Activated naive CD4-positive, alpha-beta T cell treated with anti-CD3 and anti-CD28 coated beads, Interleukin-2, amount 10 ng/mL, durations not matched to agents 7 days and 5 days (primary cell): ENCODE measurements at regions not wholly inside any gene's neighbourhood (a gene's known extent, or its start where the extent isn't known, plus 50 kb on each side); places are given as distances from the start of the nearest gene placed in this dataset.

Source experiments
- CTCF ChIA-PET: fragments of 350-600 bp; sonication (Branson Sonifier 250); formaldehyde crosslinking; loops from one replicate; lab custom pipeline; 2021; ENCODE audit warnings: antibody characterized with exemption; lab: Charles Lee
- DNase-seq: peaks from one replicate; pipeline ENCODE4 v3.0.0-alpha.2; 2020
- H3K27ac Mint-ChIP-seq: one replicate; pipeline ENCODE4 v1.8.0; 2021; ENCODE audit warnings: mild to moderate bottlenecking, moderate library complexity, mixed read lengths
- H3K27me3 Mint-ChIP-seq: one replicate; pipeline ENCODE4 v1.8.0; 2021; ENCODE audit warnings: mild to moderate bottlenecking, mixed read lengths
- H3K36me3 Mint-ChIP-seq: one replicate; pipeline ENCODE4 v1.8.0; 2021; ENCODE audit warnings: mixed read lengths
- H3K4me1 Mint-ChIP-seq: one replicate; pipeline ENCODE4 v1.8.0; 2021; ENCODE audit warnings: mixed read lengths
- H3K4me3 Mint-ChIP-seq: one replicate; pipeline ENCODE4 v1.8.0; 2021; ENCODE audit warnings: mild to moderate bottlenecking, moderate library complexity, mixed read lengths
- H3K9me3 Mint-ChIP-seq: one replicate; pipeline ENCODE4 v1.8.0; 2021; ENCODE audit warnings: mixed read lengths

DNA sequence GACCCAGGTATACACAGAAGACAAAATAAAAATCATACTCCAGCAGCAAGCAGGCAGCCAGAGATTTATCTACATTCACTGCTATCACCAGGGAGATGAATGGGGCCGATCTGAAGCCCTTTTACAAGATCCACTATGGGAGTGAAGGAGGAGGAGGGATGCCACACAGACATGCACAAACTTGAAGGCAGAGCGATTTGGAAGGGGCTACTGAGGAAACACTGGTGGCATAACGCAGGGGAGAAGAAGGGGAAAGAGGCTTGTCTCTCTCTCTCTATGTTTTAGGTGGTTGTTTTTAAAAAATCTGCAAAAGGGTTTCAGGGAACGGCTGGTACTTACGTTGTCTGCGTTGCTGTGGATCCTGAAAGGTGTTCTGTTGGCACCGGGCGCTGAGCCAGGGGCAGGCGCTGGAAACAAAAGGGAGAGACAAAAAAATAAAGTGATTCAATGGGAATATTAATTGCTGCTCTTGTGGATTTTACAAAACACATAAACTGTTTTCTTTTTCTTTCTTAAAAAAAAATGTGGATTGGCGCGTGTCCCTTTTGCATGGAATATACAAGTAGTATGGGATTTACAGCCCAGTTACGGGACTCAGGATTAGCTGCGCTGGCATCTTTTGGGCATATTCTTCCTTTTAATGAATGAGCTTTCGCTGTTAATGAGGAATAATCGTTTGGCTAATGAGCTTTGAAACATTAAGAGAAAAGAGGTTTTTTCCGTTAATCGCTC lies 255.3 kb upstream of the PMFBP1 start:
- Mint-ChIP-seq H3K9me3 (peaks cover 5% of the 10 kb centered on the region), H3K36me3 (peaks cover 5% of the 10 kb centered on the region), H3K27me3 (no peaks in the 10 kb centered on the region), H3K4me3 (no peak overlapping the region), H3K4me1 (no peaks in the 10 kb centered on the region), H3K27ac (no peak overlapping the region)
- no peak for DNase-seq
- CTCF ChIA-PET: no interaction called here

DNA sequence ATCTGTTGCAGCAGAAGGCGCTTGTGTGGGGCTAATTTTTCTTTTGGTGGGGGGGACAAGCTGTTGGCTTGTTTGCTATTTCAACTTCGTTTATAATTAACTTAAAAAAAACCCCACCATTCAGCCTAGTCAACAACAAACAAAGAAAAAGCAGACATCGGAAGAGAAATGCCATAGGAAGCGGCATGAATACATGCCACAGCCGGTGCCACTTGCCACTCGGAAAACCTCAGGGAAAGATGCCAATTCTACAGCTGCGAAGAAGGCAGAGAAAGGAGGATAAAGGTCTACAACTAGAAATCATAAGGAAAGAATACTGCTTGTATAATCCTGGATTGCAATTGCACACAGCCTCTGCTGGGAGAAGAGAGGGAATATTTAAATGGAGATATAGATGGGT lies 254.4 kb upstream of the PMFBP1 start:
- Mint-ChIP-seq H3K4me1 (no peaks in the 10 kb centered on the region), H3K27me3 (no peaks in the 10 kb centered on the region), H3K36me3 (peaks cover 5% of the 10 kb centered on the region), H3K9me3 (peaks cover 5% of the 10 kb centered on the region), H3K27ac (no peak overlapping the region), H3K4me3 (no peak overlapping the region)
- no peak for DNase-seq
- CTCF ChIA-PET: no interaction called here

DNA sequence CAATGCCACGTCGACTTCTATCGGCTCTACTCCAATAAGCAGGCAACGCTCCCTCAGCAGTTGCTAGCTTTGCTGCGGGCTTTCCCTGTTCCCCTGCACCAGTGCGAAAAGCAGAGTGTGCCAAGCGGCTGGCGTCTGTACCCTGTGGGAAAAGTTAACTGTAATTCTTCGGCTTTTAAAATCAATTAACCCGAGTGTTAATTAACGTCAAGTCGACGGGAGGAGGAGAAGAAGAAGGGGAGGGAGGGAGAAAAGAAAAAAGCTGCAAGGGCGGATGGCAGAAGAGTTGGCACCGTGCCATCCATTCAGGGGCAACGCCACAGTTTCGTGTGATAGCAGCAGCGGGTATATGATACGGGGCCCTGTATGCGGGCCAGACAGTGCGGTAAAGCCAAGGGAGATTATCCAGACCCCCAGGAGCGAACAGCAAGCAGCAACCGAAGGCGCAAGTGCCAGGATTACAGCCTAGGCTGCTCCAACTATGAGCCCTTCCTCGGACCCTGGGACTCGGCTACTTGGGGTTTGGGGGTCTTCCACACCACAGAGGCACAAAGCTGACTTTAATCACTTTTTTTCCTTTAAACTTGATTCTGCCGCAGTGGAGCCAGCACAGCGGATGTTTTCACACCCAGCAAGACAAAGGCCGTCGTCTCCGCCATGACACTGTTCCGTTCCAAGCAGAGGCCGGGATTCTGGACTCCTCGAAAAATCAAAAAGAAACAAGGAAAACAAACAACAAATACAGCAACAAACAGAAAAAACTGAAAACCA lies 253.8 kb upstream of the PMFBP1 start:
- peaks cover 5% of the 10 kb centered on the region for H3K36me3 Mint-ChIP-seq
- CTCF ChIA-PET: interaction anchor here (0.6 kb wide), 1 partner anchor 66 kb away, joined by 3 read pairs; no protein-coding TSS in a partner anchor
- no peaks in the 10 kb centered on the region for H3K27me3 Mint-ChIP-seq

GRCh38 chr16:72424757-72425156 lies 252.8 kb upstream of the PMFBP1 start:
- CTCF ChIA-PET: no interaction called here
- DNase-seq: no peak
- H3K27ac Mint-ChIP-seq: no peak overlapping the region
- peaks cover 5% of the 10 kb centered on the region for H3K36me3 Mint-ChIP-seq
- no peak overlapping the region for H3K4me3 Mint-ChIP-seq
- H3K9me3 Mint-ChIP-seq: peaks cover 8% of the 10 kb centered on the region
- H3K4me1 Mint-ChIP-seq: no peaks in the 10 kb centered on the region
- H3K27me3 Mint-ChIP-seq: no peaks in the 10 kb centered on the region

More for the DNA sequence above, 253.8 kb upstream of the PMFBP1 start:
- no peaks in the 10 kb centered on the region for H3K4me1 Mint-ChIP-seq
- no peak overlapping the region for H3K27ac Mint-ChIP-seq
- no peak for DNase-seq
- H3K4me3 Mint-ChIP-seq: no peak overlapping the region
- H3K9me3 Mint-ChIP-seq: peaks cover 8% of the 10 kb centered on the region

GRCh38 chr16:72422308-72422897 lies 250.4 kb upstream of the PMFBP1 start:
- CTCF ChIA-PET: no interaction called here

GRCh38 chr16:72419638-72420037 lies 247.7 kb upstream of the PMFBP1 start:
- no peak overlapping the region for H3K4me3 Mint-ChIP-seq
- no peaks in the 10 kb centered on the region for H3K27me3 Mint-ChIP-seq
- DNase-seq: no peak
- CTCF ChIA-PET: interaction anchor here (0.8 to 1.0 kb wide), 2 partner anchors 23 to 80 kb away, joined by 3 read pairs; no protein-coding TSS in a partner anchor
- no peaks in the 10 kb centered on the region for H3K4me1 Mint-ChIP-seq
- no peak overlapping the region for H3K27ac Mint-ChIP-seq
- H3K9me3 Mint-ChIP-seq: peaks cover 10% of the 10 kb centered on the region
- peaks cover 2% of the 10 kb centered on the region for H3K36me3 Mint-ChIP-seq

More at GRCh38 chr16:72422308-72422897, 250.4 kb upstream of the PMFBP1 start:
- H3K4me3 Mint-ChIP-seq: no peak overlapping the region
- H3K27ac Mint-ChIP-seq: no peak overlapping the region
- no peak for DNase-seq
- no peaks in the 10 kb centered on the region for H3K27me3 Mint-ChIP-seq
- H3K4me1 Mint-ChIP-seq: no peaks in the 10 kb centered on the region
- peaks cover 10% of the 10 kb centered on the region for H3K9me3 Mint-ChIP-seq
- peaks cover 5% of the 10 kb centered on the region for H3K36me3 Mint-ChIP-seq

DNA sequence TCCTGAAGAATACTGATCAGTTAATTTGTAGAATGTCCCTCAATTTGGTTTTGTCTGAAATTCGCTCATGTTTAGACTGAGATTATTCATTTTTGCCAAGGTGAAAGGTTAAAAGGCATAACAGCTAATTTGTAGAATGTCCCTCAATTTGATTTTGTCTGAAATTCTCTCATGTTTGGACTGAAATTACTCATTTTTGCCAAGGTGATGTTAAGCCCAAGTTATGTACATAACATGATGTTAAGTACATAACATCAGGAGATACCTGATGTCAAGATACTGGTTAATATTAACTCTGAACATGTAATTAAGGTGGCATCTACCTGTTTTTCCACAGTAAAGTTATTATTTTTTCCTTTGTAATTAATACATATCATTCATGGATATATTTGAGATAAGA lies 243.4 kb upstream of the PMFBP1 start:
- H3K4me3 Mint-ChIP-seq: no peak overlapping the region

DNA sequence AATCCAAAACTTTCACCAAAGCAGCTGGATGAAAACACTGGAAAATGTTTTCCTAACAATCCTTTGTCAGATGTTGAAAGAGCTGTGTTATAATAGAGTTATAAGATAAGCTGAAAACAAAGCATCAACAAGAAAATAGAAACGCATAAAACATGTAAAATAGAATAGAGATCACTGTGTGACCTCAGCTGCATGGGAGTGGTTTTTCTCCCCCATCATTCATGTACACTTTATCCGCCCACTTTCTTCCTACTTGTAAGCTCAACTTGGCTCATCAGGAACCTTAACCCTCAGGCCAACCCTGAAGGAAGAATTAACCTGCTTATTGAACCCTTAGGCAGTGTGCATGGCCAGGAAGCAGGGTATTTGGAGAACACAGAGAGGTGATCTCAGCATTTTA lies 238.5 kb upstream of the PMFBP1 start:
- H3K9me3 Mint-ChIP-seq: no peaks in the 10 kb centered on the region
- no peaks in the 10 kb centered on the region for H3K27me3 Mint-ChIP-seq
- H3K36me3 Mint-ChIP-seq: no peaks in the 10 kb centered on the region
- no peak for DNase-seq
- CTCF ChIA-PET: no interaction called here
- no peak overlapping the region for H3K4me3 Mint-ChIP-seq
- H3K27ac Mint-ChIP-seq: no peak overlapping the region
- no peaks in the 10 kb centered on the region for H3K4me1 Mint-ChIP-seq

More for the DNA sequence above, 243.4 kb upstream of the PMFBP1 start:
- H3K9me3 Mint-ChIP-seq: peaks cover 2% of the 10 kb centered on the region
- H3K27ac Mint-ChIP-seq: no peak overlapping the region
- CTCF ChIA-PET: no interaction called here
- no peaks in the 10 kb centered on the region for H3K27me3 Mint-ChIP-seq
- no peak for DNase-seq
- no peaks in the 10 kb centered on the region for H3K4me1 Mint-ChIP-seq
- no peaks in the 10 kb centered on the region for H3K36me3 Mint-ChIP-seq

GRCh38 chr16:72409423-72409822 lies 237.5 kb upstream of the PMFBP1 start:
- no peaks in the 10 kb centered on the region for H3K27me3 Mint-ChIP-seq
- CTCF ChIA-PET: no interaction called here
- H3K4me1 Mint-ChIP-seq: no peaks in the 10 kb centered on the region
- H3K36me3 Mint-ChIP-seq: no peaks in the 10 kb centered on the region
- no peaks in the 10 kb centered on the region for H3K9me3 Mint-ChIP-seq
- no peak overlapping the region for H3K4me3 Mint-ChIP-seq
- H3K27ac Mint-ChIP-seq: no peak overlapping the region
- no peak for DNase-seq

DNA sequence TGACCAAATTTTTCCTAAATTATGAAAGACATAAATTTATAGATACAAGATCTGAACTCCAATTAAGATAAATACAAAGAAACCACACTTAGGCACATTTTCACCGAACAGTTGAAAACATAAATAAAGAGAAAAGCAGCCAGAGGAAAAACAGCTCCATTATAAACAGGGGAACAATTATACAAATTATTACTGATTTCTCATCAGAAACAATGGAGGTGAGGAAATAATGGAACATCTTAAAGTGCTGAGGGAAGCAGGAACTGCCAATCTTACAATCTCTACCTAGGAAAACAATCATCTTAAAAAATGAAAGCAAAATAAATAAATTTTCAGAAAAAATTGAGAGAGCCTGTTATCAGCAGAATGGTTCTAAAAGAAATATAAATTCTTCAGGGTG lies 234.4 kb upstream of the PMFBP1 start:
- no peak overlapping the region for H3K27ac Mint-ChIP-seq
- H3K27me3 Mint-ChIP-seq: no peaks in the 10 kb centered on the region
- H3K4me3 Mint-ChIP-seq: no peak overlapping the region
- CTCF ChIA-PET: no interaction called here
- no peak for DNase-seq
- no peaks in the 10 kb centered on the region for H3K9me3 Mint-ChIP-seq
- H3K36me3 Mint-ChIP-seq: no peaks in the 10 kb centered on the region
- no peaks in the 10 kb centered on the region for H3K4me1 Mint-ChIP-seq

DNA sequence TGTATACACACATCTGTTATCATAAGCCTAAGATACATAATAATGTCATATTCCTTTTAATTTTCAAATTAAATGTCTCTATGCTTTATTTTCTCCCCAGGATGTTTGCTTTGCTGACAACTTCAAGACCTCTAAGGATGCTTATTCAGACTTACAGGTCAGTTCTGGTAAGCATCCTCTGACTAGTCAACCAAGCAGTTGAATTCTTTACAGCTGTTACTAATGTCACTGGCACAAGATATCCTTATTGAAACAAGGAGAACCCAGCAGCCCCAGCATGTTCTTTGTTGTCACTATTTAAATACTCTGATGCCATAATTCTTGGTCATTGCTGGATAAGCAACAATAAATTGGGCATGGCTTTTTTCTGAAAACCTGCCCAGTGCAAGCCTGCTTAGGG lies 232.3 kb upstream of the PMFBP1 start:
- Mint-ChIP-seq H3K36me3 (no peaks in the 10 kb centered on the region), H3K27ac (no peak overlapping the region), H3K27me3 (no peaks in the 10 kb centered on the region), H3K9me3 (no peaks in the 10 kb centered on the region), H3K4me3 (no peak overlapping the region), H3K4me1 (no peaks in the 10 kb centered on the region)
- CTCF ChIA-PET: no interaction called here
- no peak for DNase-seq

DNA sequence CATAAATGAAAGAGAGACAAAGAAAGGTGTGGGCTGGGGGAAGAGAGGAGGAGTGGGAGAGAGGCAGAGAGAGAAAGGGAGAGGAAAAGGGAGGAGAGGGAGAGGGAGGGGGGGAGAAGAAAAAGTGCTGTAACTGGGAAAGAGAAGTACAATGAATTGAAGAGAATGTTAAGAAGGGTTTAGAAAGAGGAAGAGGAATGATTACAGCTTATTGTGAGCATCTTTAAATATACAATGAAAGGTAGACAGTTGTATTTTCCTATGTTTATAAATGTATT lies 229.1 kb upstream of the PMFBP1 start:
- no peaks in the 10 kb centered on the region for H3K36me3 Mint-ChIP-seq
- H3K27ac Mint-ChIP-seq: no peak overlapping the region
- H3K9me3 Mint-ChIP-seq: no peaks in the 10 kb centered on the region
- no peaks in the 10 kb centered on the region for H3K4me1 Mint-ChIP-seq
- no peaks in the 10 kb centered on the region for H3K27me3 Mint-ChIP-seq
- CTCF ChIA-PET: interaction anchor here (1.1 kb wide), 2 partner anchors 11 to 258 kb away, joined by 4 to 5 read pairs; no protein-coding TSS in a partner anchor
- no peak for DNase-seq
- no peak overlapping the region for H3K4me3 Mint-ChIP-seq

GRCh38 chr16:72400257-72401083 lies 228.5 kb upstream of the PMFBP1 start:
- H3K4me1 Mint-ChIP-seq: no peaks in the 10 kb centered on the region
- H3K27me3 Mint-ChIP-seq: no peaks in the 10 kb centered on the region
- CTCF ChIA-PET: interaction anchor here (0.9 to 1.7 kb wide), 7 partner anchors 9 to 1559 kb away, joined by 3 to 11 read pairs (median 4); no protein-coding TSS in a partner anchor
- H3K4me3 Mint-ChIP-seq: no peak overlapping the region
- no peaks in the 10 kb centered on the region for H3K36me3 Mint-ChIP-seq
- no peak overlapping the region for H3K27ac Mint-ChIP-seq
- peak; percentile 37 for DNase-seq
- no peaks in the 10 kb centered on the region for H3K9me3 Mint-ChIP-seq

GRCh38 chr16:72399811-72400210 lies 227.9 kb upstream of the PMFBP1 start:
- no peaks in the 10 kb centered on the region for H3K36me3 Mint-ChIP-seq
- no peak for DNase-seq
- H3K27ac Mint-ChIP-seq: no peak overlapping the region
- no peaks in the 10 kb centered on the region for H3K27me3 Mint-ChIP-seq
- no peak overlapping the region for H3K4me3 Mint-ChIP-seq
- H3K4me1 Mint-ChIP-seq: no peaks in the 10 kb centered on the region
- CTCF ChIA-PET: interaction anchor here (0.9 to 1.7 kb wide), 6 partner anchors 8 to 1559 kb away, joined by 3 to 11 read pairs (median 4); no protein-coding TSS in a partner anchor
- H3K9me3 Mint-ChIP-seq: no peaks in the 10 kb centered on the region
